TTC549 (cell line): ENCODE measurements at regions not wholly inside any gene's neighbourhood (a gene's known extent, or its start where the extent isn't known, plus 50 kb on each side); places are given as distances from the start of the nearest gene placed in this dataset.

ENCODE experiments used
- FAIRE-seq: peaks from 2 replicates; lab custom pipeline; 2012; peaks lifted over from hg19 to GRCh38; lab: Jason Lieb, UNC

DNA sequence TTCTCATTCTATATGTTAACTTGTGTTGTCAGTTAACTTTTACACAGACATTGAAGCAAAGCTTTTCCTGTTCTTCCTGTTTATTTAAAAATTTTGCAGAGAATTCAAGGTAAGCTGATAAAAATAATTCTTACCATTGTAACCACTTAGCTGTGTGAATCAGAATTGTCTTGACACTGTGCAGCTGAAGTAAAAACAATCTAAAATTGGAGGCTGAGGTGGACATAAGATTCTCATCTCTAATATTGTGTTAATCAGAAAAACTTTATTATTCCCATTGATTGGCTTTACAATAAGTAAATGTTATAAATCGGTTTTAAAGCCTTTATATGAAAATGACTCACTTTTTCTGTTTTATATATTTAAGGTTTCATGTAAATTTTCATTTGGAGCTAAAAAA lies 240.3 kb upstream of the PLEKHG7 start:
- FAIRE-seq: no peak

DNA sequence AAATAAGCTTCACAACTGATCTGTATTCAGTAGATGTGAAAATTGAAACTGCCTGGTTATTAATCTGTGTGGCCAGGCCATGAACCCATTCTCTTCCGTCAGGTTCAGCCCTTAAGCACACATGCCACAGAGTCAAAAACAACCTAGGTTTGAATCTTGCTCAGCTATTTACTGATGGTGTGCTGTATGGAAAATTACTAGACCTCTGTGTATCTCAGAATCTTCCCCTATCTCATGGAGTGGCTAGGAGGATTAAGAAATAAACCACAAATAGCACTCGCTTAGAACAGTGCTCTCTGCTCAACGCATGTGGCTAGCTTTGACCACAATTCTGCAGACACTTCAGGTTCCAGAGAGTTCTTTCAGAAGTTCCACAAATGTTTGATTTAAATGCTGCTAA lies 240.7 kb upstream of the PLEKHG7 start:
- FAIRE-seq: no peak

DNA sequence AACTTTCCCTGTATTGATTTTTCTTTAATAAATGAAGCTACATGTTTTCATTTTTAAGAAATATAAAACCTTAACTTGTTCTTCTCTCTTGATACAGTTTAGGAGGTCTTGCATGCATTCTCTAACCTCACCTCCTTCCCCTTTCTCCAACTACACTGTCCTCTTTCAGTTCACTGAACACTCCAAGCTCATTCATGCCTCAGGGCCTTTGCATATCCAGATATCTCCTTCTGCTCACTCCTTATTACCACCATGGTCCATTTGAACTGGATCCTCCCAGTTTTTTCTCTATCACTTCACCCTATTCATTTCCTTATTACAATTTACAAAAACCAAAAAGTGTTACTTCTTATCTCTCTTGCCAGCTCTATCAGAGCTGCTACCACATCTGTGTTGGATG lies 242.9 kb upstream of the PLEKHG7 start:
- FAIRE-seq: no peak

DNA sequence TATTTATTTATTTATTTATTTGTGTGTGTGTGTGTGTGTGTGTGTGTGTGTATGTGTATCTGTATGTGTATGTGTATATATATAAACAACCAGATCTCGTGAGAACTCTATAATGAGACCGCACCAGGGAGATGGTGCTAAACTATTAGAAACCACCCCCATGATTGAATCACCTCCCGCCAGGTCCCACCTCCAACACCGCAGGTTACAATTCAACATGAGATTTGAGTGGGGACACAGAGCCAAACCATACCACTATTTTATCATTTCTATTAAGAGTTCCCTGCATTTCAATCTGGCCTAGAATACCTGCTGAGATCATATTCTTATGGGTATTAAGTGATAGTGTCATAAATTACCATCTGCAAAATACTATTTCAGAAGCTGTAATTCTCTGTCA lies 243.8 kb upstream of the PLEKHG7 start:
- no peak for FAIRE-seq

DNA sequence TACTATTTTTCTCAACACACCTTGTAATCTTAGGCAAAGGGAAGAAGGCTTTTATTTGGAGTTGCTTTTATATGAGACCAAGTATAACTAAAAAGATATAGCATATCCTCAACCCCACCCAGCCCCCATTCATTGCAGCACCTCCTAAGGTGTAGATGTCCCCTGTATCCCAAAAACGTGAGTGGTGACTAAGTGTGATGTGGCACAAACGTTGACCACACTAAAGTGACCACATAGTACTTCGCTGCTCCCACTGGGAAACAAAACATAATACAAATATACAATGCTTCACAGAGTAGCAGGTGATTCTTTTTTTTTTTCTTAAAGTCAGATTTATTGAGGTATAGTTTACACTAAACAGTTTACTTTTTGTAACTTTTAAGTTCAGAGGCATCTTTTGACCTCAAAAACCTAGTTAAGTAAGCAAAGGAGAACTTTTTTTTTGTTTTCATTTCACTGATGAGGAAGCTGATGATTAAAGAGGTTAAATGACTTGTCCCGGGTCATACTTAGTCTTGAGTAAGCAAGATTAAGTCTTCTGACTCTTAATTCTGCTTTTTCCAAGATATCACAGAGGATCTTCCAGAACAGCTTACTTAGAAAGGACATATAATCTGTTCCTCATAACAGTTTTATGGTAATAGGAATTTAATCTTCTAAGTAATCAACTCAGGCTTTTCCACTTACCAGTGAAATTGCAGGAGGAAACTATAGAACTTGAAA lies 245.2 kb upstream of the PLEKHG7 start:
- FAIRE-seq: no peak

DNA sequence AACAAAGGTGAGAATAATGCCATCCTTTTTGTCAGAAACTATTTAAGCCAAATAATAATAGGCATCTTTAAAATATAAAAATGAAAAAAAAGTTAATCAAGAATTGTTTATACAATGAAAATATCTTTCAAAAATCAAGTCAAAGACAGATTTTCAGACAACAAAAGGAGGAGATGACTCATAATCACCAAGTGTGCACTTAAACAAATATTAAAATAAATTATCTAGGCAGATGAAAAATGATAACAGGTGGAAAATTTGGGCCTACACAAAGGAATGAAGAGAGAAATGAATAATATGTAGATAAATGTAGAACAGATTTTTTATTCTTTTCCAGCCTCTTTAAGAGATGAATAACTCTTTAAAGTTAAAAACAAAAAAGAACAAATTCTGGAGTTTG lies 250.0 kb upstream of the PLEKHG7 start:
- FAIRE-seq: no peak

DNA sequence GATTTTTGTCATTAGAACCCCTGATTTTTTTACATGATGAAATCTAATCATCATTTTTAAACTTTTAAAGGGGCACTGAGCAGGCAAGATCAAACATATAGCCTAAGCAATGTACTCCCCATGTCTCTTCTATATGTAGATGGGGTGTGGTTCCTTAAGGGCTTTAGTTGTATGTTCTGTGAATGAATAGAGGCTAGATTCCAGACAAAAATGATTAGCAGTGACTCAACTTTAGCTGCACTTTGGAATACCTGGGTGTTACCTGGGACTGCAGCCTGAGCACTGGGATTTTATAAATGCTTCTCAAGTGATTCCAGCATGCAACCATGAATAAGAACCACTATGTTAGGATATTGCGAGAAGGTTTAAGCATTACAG lies 256.7 kb upstream of the PLEKHG7 start:
- no peak for FAIRE-seq

DNA sequence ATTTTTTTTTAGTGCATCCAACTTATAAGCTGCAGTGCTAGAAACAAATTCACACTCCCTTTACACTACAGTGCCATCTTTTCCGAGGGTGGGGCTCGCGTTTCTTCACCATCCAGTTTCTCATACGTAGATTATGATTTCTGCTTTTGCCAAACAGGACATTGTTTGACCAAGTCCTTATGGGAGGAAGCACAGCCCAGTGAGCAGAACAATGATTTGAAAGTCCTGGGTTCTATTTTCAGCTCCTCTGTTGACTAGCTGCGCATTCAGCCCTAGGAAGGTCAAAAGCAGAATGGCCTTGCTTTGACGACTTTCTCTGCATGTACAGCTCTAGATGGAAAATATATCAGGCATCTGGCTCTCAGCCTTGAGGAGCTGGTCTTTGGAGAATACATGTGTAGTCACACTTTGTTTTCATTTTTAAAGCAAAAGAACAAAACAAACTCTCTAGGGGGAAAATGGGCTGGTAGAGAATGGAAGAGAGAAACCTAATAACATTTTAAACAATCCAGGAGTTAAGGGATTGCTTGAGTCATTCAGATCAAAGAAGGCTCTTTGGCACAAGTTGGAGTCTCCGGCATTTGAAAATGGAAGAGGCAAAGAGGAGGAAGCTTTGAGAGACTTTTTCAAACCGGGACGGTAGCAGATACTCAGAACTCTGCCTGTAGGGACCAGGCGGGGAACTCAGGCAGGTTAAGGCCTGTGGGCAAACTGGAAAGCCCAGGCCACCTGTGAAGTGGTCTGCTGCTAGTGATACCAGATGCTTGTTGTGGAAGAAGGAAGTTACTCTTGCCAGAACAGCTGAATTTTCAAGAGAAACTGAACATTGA lies 257.3 kb upstream of the PLEKHG7 start:
- FAIRE-seq: no peak

DNA sequence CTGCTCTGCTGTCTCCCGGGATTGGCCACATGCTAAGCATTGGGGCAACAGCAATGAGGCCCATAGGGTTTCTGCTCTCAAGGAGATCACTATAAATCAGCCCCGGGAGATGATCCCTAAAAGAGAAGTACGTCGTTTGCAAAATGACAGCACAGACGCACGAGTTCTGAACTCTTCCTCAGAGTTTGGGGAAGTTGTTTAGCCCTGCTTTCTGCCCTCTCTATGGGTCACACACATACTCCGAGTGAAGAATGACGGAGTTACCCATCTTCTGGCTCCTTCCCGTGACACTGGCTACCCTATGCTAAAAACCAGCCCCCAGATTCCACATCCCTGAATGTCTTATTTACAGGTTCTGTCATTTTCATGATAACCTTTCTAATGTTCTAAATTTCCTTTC lies 258.0 kb upstream of the PLEKHG7 start:
- no peak for FAIRE-seq

DNA sequence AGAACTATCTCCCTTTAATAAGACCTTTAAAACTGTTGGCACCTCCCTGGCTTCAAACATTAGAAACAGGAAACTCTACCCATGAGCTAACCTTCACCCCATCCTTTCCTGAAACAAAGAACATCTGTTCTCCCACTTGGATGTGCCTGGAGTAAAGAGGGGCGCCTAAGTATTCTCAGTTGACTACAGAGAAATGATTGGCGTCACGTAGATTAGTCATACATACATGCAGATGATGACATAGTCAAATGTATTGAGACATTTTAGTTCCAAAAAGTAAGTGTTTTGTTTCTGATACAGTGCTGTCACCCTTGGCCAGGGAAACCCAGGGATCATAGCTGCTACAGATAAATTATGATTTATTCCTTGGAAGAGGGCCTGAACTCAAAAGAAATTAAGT lies 260.0 kb upstream of the PLEKHG7 start:
- no peak for FAIRE-seq

DNA sequence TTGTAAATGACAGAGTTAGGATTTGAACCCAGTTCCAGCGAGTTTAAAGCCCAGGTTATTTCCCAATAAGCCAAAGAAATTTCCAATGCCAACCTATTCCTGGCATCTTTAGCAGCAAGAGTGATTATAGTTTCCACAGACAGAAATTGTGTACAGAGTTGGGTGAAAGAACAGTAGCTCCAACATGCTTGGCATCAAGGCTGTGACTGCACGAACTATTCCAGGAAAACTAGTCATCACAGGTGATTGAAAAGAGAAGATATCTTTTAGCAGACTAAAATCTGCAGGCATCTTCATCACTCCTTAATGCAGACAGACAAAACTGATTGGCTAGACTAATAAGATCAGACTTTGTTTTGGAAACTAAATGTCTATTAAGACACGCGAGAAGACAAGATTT lies 262.7 kb upstream of the PLEKHG7 start:
- FAIRE-seq: no peak

DNA sequence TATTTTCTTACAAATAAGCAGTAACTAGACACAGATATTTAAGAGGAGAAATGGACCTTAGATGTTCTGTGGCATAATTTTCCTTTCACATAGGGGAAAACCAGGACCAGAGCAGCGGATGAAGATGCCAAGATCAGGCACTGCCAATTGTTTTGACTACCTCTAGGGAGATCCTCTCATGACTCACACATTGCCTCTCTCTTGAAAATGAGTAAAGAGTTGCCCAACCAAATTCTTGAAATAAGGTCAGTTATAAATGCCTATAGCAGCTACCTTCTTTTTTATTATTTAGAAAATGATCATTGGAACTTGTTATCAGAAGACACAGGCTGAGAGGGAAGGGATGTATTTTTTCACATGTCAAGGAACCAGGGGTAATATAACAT lies 263.4 kb upstream of the PLEKHG7 start:
- FAIRE-seq: no peak

DNA sequence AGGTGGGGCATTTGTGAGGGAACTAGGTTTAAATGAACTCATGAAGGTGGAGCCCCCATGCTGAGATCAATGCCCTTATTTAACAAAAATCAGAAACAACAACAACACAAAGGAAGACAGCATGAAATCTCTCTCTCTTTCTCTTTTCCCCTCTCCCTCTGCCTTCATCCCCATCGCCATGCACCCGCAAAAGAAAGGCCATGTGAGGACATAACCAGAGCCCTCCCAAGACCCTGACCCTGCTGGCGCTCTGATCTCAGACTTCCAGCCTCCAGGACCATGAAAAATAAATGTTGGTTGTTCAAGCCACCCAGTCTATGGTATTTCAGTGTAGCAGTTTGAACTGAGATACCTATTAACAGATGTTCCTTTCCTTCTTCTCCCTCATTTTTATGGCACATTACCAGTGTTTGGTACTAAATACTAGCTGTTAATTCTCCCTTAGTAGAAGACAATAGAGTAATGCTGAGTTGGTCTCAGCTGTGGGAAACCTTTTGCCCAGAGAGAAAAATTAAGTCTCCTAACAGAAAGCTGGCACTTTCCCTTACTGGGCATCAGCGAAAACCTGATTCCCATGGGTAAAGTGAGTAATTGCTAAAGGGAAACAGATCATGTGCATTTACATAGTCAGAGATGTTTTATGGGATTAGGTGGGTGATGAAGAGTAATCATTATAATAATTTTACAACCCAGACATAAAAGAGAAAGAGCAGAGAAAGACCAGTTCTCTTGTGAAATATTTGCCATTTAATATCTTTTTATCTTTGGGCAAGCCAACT lies 264.0 kb upstream of the PLEKHG7 start:
- no peak for FAIRE-seq

DNA sequence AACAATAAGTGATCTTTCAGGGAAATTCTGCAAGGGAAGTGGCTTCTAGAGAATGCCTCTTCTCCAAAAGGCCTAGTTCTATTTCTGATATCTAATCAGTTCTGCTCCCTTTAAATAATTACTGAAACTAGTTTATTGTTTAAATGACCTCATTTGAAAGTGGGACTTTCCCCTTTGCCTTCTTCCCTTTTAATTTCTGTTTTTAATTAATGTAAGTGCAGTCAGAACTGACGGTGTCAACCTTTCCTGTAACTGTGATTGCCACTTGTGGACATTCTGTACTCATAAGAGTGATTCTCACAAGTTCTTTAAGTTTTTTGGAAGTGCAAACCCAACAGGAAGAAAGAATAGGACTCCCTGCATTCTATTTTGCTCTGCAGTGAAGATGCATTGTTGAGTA lies 265.3 kb upstream of the PLEKHG7 start:
- no peak for FAIRE-seq

DNA sequence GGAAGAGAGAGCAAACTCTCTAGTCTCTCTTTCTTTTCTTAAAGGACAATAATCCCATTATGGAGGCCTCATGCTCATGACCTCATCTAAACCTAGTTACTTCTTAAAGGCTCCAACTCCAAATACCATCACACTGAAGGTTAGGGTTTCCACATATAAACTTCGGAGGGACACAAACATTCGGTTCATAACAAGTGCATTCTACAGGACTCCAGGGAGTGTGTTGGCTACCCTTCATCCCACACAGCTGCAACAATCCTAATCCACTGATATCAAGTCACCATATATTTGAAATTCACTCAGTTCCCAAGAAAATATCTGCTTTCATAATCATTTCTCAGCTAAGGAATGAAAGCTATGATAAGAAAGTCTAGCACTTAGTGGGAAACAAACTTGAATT lies 265.9 kb upstream of the PLEKHG7 start:
- no peak for FAIRE-seq

DNA sequence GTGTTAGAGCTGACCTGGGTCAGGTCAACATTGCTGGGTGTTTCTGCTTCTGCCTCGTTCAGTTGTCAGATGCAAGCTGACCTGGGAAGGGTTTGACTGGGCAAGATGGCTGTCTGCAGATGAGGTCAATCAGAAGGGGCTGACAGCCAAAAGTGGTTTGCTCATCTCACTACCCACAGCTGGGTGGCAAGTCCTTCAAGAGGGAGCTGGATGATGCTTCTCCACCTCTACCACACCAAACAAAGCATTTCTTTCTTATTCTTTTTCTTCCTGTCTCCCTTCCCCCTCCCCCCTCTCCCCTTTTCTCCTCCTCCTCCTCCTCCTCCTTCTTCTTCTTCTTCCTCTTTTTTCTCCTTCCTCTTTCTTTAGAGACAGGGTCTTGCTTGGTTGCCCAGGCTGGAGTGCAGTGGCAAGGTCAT lies 268.2 kb upstream of the PLEKHG7 start:
- no peak for FAIRE-seq

DNA sequence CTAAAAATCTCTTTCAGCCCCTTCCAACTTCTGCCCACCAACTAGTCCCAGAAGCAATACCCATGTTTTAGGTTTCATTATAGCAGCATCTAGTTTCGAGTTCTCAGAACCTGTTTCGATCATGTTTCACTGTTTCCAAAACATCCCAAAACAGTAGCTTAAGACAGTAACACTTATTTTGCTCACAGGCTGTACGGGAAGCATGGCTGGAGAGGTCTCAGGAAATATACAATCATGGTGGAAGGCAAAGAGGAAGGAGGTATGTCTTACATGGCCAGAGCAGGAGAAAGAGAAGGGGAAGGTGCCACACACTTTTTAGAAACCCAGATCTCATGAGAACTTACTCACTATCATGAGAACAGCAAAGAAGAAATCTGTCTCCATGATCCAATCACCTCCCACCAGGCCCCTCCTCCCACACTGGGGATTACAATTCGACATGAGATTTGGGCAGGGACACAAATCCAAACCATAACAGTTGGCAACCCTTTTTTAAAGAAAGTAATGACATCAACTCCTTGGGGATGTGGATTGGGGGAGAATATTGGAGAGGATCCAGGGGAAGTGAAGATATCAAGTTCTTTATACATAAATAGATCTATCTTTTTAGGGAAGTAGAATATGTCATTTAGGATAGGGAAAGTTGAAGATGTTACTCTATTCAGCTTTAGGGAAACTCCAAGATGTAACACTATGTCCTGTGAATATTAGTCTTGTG lies 269.9 kb upstream of the PLEKHG7 start:
- FAIRE-seq: no peak

DNA sequence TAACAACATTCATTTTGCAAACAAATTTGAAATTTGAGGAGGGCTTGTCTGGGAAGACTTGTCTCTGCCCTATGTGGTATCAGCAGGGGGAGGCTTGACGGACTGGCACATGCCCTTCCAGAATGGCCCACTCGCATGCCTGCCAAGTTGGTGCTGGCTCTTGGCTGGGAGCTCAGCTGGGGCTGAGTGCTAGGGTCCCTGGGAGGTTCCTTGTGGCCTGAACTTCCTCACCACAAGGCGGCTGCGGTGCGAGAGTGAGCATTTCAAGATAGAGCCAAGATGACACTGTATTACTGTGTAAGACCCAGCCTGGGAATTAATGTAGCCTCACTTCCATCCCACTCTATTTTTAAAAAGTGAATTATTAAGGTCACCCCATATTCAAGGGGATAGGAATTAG lies 271.6 kb upstream of the PLEKHG7 start:
- FAIRE-seq: no peak

DNA sequence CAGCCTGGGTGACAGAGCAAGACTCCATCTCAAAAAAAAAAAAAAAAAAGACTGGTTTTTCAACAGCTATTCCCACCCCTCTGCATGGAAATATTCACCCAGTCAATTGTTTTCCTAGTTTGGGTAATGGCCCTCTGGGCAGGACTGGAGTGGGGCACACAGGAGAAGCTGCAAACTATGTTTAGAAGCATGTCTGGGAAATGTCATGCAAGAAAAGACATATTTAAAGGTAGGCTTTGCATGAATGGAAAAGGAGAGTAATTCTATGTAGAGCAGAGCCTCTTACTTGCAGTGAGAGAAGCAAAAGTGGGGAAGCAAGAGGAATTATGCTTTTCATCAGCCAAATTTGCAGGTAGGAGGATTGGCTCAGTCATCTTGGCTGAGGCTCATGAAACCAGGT lies 276.5 kb upstream of the PLEKHG7 start:
- no peak for FAIRE-seq

DNA sequence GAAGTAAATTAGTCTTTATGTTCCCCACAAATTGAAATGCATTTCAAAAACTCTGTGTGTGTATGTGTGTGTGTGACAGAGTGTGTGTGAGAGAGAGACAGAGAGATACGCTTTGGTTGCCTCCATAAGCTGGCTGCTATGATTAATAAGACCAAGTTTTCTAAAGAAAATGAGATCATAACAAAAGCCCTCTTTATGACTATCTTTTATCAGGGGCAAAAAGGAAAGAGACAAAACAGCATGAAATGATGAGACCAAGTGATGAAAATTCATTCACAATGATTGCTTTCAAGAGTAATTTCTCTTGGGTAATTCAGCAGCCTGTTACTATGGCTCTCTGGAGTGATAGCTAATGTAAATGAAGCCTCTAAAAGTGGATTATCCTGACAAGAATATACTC lies 277.6 kb upstream of the PLEKHG7 start:
- no peak for FAIRE-seq

DNA sequence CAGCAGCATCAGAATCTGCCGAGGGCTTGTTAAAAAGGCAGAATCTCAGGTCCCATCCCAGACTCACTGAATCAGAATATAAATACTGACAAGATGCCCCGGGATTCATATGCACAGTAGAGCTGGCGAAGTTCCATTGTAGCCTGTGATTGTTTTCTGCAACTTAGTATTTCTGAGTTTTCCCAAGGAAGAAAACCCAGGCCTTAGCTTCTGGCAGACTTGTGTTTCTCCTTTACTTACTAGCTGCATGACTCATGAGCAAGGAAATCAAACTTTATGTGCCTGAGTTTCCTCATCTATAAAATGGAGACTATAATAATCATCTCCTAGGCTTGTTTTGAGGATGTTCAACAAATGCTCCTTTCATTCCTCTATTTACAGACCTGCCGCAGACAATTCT lies 278.5 kb upstream of the PLEKHG7 start:
- FAIRE-seq: no peak

DNA sequence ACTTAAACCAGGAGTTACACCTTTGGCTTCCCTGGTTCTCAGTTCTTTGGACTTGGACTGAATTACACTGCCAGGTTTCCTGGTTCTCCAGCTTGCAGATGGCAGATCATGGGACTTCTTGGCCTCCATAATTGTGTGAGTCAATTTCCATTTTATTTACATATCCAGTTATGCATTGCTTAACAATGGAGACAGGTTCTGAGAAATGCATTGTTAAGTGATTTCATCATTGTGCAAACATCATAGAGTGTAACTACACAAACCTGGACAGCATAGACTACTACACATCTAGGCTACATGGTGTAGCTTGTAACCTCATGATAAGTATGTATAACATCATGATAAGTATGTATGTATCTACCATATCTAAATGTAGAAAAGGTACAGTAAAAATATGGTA lies 276.1 kb upstream of the BTG1 start:
- no peak for FAIRE-seq

DNA sequence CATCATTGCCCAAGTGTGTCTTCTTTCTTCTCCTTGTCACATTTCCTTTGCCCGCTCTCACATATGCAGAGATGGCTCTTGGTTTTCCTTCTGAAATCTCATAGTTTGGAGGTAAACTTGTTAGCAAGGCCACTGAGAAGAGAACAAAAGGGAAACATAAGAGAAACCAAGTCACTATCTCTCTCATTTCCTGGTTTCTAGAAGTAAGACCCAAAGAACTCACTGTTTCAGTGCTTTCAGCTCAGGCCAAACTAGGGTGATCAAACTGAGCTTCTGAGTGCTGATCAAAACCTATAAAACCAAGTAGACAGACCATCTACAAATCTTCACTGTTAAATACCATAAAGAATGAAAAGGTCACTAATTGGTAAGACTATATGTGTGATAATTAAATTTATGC lies 275.4 kb upstream of the BTG1 start:
- no peak for FAIRE-seq
